GM21367 (cell line): ENCODE measurements at regions not wholly inside any gene's neighbourhood (a gene's known extent, or its start where the extent isn't known, plus 50 kb on each side); places are given as distances from the start of the nearest gene placed in this dataset.

Source experiments
- ATAC-seq: cut with Tn5 transposase; IDR thresholded peaks from one replicate; pipeline ENCODE4 v1.9.1; 2021; ENCODE audit not compliant: unreplicated experiment

DNA sequence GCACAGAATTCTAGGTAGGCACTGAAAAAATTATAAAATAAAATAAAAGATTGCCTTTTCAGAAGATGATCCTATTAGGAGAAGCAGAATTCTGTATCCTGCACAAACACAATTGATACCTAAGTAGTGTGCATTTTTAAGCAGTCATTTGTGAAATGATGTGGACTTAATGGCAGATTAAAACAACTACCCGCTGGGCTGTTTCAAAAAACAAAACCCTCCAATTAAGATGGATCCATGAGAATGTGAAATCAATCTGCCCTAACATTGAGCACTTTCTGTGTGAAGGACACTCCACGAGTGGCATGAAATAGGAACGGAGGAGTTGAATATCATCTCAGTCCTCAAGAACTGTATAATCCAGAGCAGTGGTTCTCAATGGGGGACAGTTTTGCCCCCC lies 1012.8 kb upstream of the EEF2KMT start:
- no peak for ATAC-seq

DNA sequence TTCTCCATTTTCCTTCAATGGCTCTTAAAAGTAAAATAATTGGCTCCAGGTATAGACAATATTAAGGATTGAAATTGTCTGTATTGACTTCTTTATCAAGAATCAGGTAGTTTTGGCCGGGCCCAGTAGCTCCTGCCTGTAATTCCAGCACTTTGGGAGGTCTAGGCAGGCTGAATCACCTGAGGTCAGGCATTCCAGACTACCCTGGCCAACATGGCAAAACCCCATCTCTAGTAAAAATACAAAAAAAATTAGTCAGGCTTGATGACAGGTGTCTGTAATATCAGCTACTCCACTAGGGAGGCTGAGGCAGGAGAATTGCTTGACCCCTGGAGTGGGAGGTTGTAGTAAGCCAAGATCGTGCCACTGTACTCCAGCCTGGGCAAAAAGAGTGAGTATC lies 1008.5 kb upstream of the EEF2KMT start:
- ATAC-seq = no peak

DNA sequence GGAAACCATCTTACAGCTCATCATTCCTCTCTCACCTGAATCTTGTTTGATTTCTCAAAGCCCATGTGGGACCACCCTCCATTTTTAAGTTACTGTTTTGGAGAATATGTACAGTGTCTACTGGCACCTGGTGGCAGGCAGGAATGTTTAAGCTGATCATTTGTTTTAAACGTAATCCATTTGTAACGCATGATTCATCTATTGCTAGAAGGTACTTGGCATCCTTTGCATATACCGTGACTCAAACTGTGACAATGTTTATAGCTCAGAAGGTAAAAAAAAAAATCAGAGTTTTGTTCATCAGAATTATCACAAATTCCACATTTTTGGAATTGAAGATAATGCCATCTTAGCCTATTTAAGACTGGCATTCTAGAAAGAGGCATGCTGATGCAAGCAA lies 1007.5 kb upstream of the EEF2KMT start:
- no peak for ATAC-seq

DNA sequence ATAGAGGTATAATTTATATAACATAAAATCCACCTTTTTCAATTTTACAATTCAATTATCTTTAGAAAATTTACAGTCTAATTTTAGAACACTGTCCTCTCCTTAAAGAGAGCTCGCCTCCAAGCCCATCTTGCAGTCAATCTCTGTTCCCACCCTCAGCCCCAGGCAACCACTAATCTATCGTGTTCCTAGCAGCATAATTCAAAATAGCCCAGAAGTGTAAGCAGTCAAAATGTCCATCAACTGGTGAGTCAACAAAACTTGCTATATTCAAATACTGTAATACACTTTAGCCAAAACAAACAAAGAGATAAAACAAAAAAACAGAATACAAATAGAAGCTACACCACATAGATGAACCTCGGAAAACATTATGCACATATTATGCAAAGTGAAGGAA lies 1006.8 kb upstream of the EEF2KMT start:
- ATAC-seq = no peak

DNA sequence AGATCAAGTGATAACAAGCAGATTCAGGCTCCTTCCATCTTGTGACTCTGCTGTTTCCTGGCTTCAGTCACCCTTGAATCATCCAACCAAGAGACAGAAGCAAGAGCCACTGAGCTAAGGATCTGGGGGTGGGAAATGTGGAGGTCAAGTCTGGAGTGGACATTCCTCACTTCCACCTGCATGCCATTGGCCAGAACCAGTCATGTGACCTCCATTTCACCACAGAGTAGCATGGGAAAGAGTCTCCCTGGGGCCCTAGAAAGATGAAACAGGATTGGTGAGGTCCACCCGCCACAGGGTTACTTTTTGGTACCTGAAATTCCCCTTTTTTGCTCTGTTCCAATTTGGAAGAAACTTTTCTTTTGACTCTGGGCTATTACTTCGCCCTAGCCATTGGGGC lies 1006.0 kb upstream of the EEF2KMT start:
- no peak for ATAC-seq

DNA sequence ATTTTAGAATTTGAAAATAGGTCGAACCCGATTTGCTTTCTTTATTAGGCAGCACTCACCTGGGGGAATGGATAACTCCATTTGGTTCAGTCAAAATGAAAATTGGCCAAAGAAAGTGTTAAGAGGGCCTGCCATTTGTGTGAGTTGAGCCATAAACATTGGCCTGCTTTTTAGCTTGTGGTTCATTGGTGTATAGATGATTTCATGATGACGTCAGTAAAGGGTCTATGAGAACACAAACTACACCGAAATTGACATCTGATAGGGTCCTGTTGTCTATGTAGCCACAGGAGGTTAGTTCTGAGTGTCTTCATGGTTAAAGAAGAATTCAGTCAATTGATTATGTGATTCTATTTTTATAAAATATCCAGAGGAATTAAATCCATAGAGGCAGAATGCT lies 1001.5 kb upstream of the EEF2KMT start:
- ATAC-seq = no peak

DNA sequence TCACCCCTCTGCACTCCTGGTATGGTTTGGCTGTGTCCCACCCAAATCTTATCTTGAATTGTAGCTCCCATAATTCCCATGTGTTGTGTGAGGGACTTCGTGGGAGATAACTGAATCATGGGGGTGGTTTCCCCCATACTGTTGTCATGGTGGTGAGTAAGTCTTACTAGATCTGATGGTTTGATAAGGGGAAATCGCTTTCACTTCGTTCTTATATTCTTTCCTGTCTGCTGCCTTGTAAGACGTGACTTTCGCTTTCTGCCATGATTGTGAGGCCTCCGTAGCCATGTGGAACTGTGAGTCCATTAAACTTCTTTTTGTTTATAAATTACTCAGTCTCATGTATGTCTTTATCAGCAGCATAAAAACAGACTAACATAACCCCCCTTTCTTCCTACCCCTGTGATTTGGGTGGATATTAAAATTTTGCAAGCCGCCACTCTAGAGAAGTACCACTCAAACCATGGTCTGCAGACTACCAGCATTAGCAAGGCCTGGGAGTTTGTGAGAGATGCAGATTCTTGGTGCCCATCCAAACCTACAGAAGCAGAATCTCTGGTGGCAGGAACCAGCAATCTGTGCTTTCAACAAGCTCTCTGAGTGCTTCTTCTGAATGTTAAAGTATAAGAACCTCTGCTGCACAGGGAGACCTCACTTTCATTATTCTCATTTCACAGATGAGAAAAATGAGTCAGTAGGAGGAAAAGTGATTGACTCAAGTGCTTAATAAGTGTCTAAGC lies 999.5 kb upstream of the EEF2KMT start:
- ATAC-seq = no peak

DNA sequence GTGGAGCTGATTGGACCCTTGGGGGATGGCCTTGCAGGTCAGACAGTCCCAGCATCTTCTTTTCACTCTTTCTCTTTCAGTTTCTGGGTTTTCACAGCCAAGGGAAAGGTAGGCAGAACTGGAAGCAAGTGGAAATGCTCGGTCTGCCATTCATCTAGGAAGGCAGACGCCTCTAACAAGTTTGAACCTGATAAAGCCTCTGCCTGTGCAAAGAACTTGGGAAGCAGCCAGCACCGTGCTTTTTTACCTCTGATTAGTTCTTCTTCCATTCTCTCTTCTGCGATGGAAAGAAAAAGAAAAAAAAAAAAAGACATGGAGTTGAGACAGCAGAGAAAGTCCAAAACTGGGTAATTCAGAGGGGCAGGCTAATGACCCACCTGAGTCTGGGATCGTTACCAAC lies 997.8 kb upstream of the EEF2KMT start:
- ATAC-seq = no peak

DNA sequence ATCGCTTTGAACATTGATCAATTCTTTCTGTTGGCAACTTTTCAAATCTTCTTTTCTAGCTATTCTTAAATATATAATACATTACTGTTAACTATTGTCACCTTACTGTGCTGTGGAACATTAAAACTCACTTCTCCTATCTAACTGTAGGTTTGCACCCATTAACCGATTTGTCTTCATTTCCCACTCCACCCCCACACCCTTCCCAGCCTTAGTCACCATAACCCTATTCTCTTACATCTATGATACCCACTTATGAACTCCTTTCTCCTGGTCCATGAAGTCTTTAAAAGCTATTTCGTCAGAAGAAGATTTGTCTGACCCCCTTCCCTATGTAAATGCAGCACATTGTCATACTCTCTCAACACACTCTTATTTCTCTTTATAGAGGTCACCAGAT lies 993.4 kb upstream of the EEF2KMT start:
- ATAC-seq = no peak

DNA sequence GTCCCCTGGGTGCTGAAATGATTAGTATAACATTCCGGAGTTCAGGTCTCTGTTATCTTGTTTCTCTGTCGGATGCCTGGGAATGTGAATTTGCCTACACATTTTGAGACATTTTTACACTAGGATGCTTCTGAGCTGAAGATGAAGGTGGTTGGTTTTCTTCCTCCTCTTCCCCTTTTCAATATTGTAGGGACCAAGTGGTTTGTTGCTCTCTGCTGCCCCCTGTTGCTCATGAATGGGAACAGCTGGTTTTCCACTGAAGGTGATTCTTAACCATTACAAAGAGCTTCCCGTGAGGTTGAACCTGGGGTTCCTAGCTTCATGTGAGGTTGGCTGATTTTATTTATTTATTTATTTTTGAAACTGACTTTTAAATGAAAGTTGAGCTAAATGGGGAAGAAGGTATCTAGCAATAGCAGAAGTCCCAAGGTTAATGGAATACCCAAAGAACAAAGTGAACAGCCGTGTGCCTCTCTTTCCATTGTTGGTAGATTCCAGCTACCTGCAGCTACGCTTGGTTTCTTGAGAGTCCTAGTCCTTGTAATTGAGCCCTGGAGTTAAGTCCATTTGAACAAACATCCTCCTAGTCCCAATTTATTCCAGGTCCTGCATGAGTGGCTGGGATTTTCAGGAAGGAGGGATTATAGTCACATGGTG lies 983.9 kb upstream of the EEF2KMT start:
- ATAC-seq = no peak

DNA sequence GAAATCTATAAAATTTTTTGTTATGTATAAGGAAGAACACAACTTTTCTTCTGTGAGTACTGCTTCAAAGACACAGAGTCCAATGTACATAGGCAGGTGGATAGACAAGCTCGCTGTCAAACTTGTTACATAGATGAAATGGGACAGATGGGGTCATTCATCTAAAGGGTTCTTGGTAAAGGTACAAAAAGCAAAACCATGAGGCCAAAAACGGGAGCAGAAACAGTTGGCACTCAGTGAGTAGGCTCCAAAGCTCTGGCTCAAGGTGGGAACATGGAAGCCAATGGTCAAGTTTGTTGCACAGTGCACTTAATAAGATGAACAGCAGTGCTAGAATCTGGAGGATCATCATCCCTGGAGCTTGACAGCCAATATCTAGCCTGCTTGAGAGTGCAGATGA lies 979.0 kb upstream of the EEF2KMT start:
- no peak for ATAC-seq

DNA sequence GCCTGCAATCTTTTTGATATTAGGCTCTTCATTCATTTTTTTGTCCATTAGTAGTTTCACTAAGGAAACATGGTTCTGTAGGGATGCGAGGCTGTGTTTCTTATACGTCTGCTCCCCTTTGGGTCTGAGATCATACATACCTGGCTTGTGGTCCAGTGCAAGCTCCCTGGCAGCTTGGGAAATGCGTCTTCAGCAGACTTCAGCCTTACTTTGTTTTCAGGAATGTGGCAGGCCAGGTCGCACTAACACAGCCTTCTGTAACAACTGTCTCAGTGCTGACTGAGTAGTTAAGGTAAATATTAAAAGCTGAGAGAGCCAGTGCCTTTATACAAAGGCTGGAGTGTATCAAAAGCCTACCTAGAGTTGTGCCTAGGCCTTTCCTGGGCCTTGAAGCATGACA lies 970.5 kb upstream of the EEF2KMT start:
- no peak for ATAC-seq

DNA sequence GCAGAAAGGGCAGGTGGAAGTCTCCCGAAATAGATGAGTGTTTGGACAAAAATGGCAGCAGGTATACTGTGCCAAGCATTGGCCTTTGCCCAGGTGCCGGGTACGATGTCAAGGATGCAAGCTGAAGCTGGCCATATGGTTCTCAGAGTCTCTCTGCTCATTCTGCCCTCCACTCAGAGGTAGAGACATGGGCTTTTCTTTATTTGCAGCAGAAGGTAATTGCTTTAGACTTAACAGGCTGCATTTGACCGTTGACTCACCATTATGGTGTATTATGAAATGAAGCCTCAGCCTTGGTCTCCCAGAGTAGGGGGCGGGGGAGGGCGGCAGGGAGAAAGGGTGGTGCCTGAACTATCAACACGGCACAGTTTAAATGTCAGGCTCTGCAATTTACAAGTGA lies 969.1 kb upstream of the EEF2KMT start:
- ATAC-seq = no peak

DNA sequence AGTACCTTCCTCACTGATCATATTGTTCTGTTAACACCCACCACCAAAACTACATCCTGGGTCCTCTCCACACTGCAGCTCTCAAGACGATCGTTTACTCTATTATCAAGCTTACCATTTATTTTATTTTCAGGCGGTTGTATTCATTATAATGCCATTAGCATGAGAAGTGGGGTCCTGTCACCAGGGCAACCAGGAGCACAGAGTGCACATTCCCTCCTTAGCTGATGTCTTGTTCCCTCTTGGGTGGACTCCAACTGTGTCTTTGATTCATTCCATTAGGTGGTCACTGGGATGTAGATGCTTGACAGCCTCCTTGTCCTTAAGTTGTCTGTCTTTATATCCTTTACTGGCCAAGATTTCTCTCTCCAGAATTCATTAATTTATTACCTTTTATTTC lies 965.9 kb upstream of the EEF2KMT start:
- no peak for ATAC-seq

DNA sequence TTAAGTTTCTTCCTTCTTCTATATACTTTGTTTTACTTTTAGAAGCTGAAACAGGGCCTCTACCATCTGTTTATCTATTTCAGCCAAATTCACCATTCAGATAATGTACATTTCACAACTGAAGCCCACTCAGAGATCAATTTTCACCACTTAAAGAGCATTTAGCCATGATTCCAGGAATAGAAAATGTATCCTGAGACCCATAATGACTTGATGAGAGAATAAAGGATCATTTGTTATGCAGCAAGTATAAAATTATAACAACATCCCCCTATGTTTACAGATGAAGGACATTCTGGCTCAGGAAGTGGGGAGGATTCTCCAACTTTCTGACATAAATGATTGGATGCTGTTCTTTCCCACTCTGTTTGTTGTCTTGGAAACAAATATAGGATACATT lies 962.1 kb upstream of the EEF2KMT start:
- no peak for ATAC-seq

DNA sequence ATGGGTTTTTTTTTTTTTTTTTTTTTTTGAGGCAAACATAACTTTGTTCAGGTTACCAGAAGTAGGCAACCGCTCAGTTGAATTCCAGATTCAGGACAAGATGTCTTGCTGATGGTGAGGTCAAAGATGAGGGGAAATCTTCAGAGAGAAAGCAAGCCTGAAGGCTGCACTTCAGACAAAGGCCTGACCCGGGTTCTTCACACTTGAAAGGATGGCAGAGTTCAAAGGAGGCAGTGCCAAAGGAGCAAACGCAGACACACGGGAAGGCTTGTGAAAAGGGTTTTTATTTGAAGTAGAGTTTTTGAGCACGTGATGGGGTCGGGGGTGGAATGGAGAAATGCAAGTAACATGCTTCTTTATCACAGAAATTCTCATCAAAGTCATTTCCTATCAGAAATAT lies 960.2 kb upstream of the EEF2KMT start:
- no peak for ATAC-seq

DNA sequence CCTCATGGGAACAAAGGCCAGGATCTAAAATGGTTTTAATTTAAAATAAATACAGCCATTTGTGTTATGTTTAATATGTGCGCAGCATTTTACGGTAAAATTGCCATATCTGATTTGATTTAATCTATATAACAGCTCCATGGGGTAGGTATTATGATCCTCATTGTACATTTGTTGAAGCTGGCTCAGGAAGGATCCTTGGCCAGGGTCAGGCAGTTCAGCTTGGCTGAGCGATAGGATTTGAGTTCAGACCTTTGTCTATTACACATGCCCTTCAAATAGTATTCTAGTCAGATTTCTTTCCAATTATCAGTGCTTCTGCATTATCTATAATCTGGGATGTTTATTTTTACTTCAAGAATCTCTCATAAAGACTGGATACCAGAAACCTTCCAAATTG lies 950.4 kb upstream of the EEF2KMT start:
- ATAC-seq = no peak

DNA sequence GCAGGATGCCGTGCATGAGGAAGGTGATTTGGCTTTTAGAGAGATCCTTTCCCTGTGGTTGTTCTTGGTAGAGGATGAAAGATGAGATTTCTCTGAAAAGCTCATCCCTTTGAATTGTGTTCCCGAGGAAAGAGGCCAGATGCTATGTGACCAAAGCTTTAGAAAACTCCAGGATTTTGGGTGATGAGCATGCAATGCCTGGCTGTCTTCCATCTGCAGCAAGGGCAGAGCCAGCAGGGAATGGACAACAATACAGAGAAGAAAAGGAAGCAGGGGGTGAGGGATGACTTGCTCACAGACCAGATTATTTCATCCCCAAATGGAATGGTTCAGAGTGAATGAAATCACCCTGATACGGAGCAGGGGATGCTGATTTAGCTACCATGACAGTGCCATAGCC lies 949.7 kb upstream of the EEF2KMT start:
- ATAC-seq = no peak

DNA sequence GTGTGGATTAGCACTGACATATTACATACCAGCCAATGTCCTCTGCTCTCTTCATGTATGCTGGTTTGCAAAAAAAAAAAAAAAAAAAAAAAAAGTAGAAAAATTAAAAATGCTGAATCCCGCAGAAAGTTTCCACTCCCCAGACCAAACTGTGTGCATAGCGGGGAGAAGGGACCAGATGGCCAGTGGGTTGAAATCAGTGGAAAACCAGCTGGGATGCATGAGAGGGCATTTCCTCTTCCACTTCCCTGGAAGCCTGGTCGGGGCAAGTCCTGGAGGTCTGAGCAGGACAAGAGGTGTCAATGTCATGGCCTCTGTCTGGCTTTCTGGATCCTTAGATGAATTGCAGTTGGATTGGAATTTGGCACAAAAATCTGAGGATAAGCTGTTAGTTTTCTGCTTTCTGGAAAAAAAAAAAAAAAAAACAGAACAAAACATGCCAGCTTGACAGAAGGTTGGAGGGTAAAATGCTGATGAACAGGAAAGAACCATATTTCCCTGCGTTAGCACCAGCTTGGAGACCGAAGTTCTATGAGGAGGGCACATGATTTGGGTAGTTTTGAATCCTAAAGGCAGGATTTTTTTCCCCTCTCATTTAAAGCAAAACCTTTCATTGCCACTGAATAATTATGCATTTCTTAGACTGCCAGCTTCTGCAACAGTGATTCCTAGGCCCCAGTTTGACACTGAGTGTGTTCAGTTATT lies 941.5 kb upstream of the EEF2KMT start:
- ATAC-seq = no peak

DNA sequence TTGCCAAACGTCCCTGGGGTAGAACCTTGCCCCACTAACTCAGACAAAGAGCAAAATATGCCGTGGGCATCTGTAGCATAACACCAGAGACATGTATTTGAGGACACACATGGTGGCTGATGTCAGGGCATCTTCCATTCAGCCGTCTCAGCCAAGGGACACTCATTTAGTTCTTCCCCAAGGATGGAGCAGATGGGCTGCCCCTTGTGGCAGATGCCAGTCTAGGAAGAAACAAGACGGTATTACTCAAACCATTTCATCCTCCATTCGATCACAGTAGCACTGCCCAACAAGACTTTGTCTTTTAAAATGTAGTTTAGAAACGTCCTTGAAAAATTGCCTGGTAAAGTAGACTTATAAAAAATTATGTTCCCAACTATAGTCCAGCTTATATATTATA lies 937.6 kb upstream of the EEF2KMT start:
- no peak for ATAC-seq

DNA sequence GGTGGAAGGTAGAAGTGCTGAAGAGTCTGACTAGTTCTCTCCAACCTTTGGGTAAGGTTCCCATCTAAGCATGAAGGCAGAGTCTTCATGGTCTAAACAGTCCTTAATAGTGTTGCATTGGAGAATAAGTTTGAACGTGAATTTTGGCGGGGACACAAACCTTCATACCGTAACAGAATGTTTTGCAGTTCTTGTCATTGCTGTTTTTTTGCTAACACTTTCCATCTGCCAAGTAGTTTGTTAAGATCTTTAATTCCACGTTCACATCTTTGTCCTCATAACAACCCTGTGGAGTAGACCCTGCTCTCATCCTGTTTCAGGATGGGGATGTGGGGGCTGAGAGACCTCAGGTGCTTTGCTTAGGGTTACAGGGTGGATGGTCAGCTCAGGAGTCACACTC lies 936.9 kb upstream of the EEF2KMT start:
- ATAC-seq = no peak

DNA sequence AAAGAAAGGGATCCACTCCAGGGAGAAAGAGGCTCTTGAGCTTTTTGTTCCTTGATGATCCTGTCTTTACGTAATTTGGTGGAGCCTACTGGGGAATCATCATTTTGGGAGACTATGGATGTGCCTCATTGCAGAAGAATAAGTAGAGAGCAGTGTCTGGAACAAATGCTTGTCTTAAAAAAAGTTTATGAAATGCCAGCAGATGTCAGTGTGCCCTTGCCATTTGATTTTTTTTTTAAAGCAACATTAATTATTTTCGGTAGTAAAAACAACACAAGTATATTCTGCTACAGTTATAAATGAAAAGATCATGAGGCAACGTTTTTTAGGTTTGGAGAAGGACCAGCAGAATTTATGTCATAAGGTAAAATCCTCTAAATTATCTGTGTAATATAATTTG lies 934.8 kb upstream of the EEF2KMT start:
- ATAC-seq = no peak
